ENCODE measurements at regions not wholly inside any gene's neighbourhood (a gene's known extent, or its start where the extent isn't known, plus 50 kb on each side); places are given as distances from the start of the nearest gene placed in this dataset.
"Not testable (repeated sequence)": the region's sequence is repeated elsewhere in the genome, so short reads cannot be mapped to it uniquely, and the experiment has no call there.

GRCh38 chr17:72569148-72569946, 448.5 kb downstream of the SOX9 start:
- DNase-seq (ENCODE audit: low read depth, low spot score) = no peak
- WGBS (ENCODE audit: insufficient coverage, insufficient read length) = no CpG with 5 or more reads among the region's 19 CpGs
- Histone ChIP-seq H3K27ac (ENCODE audit: low read length) (no peak overlapping the region), H3K4me1 (ENCODE audit: control insufficient read depth, insufficient read depth, low read length) (no peaks in the 10 kb centered on the region; the same call in 1 of the 2 replicates), H3K9me3 (ENCODE audit: control insufficient read depth, insufficient read depth, low read length) (no peaks in the 10 kb centered on the region), H3K4me3 (ENCODE audit: low read length) (no peak overlapping the region), H3K27me3 (ENCODE audit: control insufficient read depth, insufficient read depth, low read length) (no peaks in the 10 kb centered on the region), H3K36me3 (ENCODE audit: control insufficient read depth, insufficient read depth, low read length) (no peaks in the 10 kb centered on the region)

GRCh38 chr17:72571813-72572396, 451.1 kb downstream of the SOX9 start:
- no peaks in the 10 kb centered on the region for H3K9me3 ChIP-seq (ENCODE audit: control insufficient read depth, insufficient read depth, low read length)
- no peak overlapping the region for H3K27ac ChIP-seq (ENCODE audit: low read length)
- no peak for DNase-seq (ENCODE audit: low read depth, low spot score)
- no peaks in the 10 kb centered on the region for H3K27me3 ChIP-seq (ENCODE audit: control insufficient read depth, insufficient read depth, low read length)
- peaks cover 8% of the 10 kb centered on the region for H3K4me1 ChIP-seq (ENCODE audit: control insufficient read depth, insufficient read depth, low read length)
- WGBS (ENCODE audit: insufficient coverage, insufficient read length) = no CpG with 5 or more reads among the region's 9 CpGs
- H3K36me3 ChIP-seq (ENCODE audit: control insufficient read depth, insufficient read depth, low read length) = no peaks in the 10 kb centered on the region
- H3K4me3 ChIP-seq (ENCODE audit: low read length) = no peak overlapping the region

GRCh38 chr17:72572604-72573491, 452.0 kb downstream of the SOX9 start:
- no peak overlapping the region for H3K27ac ChIP-seq (ENCODE audit: low read length)
- no peak for DNase-seq (ENCODE audit: low read depth, low spot score)

GRCh38 chr17:72573492-72573801, 452.6 kb downstream of the SOX9 start:
- not testable (repeated sequence) for H3K36me3 ChIP-seq (ENCODE audit: control insufficient read depth, insufficient read depth, low read length); H3K27ac ChIP-seq (ENCODE audit: low read length); H3K4me3 ChIP-seq (ENCODE audit: low read length); H3K27me3 ChIP-seq (ENCODE audit: control insufficient read depth, insufficient read depth, low read length); H3K4me1 ChIP-seq (ENCODE audit: control insufficient read depth, insufficient read depth, low read length); H3K9me3 ChIP-seq (ENCODE audit: control insufficient read depth, insufficient read depth, low read length); DNase-seq (ENCODE audit: low read depth, low spot score)
- WGBS (ENCODE audit: insufficient coverage, insufficient read length) = no CpG with 5 or more reads among the region's 5 CpGs

More at GRCh38 chr17:72572604-72573491, 452.0 kb downstream of the SOX9 start:
- Histone ChIP-seq H3K4me1 (ENCODE audit: control insufficient read depth, insufficient read depth, low read length) (peaks cover 8% of the 10 kb centered on the region), H3K9me3 (ENCODE audit: control insufficient read depth, insufficient read depth, low read length) (no peaks in the 10 kb centered on the region), H3K4me3 (ENCODE audit: low read length) (no peak overlapping the region), H3K27me3 (ENCODE audit: control insufficient read depth, insufficient read depth, low read length) (no peaks in the 10 kb centered on the region), H3K36me3 (ENCODE audit: control insufficient read depth, insufficient read depth, low read length) (no peaks in the 10 kb centered on the region)
- WGBS (ENCODE audit: insufficient coverage, insufficient read length) = no CpG with 5 or more reads among the region's 12 CpGs

- WGBS (ENCODE audit: insufficient coverage, insufficient read length) = no CpG with 5 or more reads among the region's 12 CpGs
- Histone ChIP-seq H3K4me1 (ENCODE audit: control insufficient read depth, insufficient read depth, low read length) (peaks cover 8% of the 10 kb centered on the region), H3K4me3 (ENCODE audit: low read length) (no peak overlapping the region), H3K9me3 (ENCODE audit: control insufficient read depth, insufficient read depth, low read length) (no peaks in the 10 kb centered on the region), H3K36me3 (ENCODE audit: control insufficient read depth, insufficient read depth, low read length) (no peaks in the 10 kb centered on the region), H3K27ac (ENCODE audit: low read length) (no peak overlapping the region), H3K27me3 (ENCODE audit: control insufficient read depth, insufficient read depth, low read length) (no peaks in the 10 kb centered on the region)
- DNase-seq (ENCODE audit: low read depth, low spot score) = no peak
These were observed 454.1 kb downstream of the SOX9 start for GRCh38 chr17:72574675-72575510.

GRCh38 chr17:72575542-72576233, 454.9 kb downstream of the SOX9 start:
- DNase-seq (ENCODE audit: low read depth, low spot score) = no peak
- Histone ChIP-seq H3K9me3 (ENCODE audit: control insufficient read depth, insufficient read depth, low read length) (no peaks in the 10 kb centered on the region), H3K27ac (ENCODE audit: low read length) (no peak overlapping the region), H3K4me3 (ENCODE audit: low read length) (no peak overlapping the region), H3K27me3 (ENCODE audit: control insufficient read depth, insufficient read depth, low read length) (no peaks in the 10 kb centered on the region), H3K4me1 (ENCODE audit: control insufficient read depth, insufficient read depth, low read length) (peaks cover 8% of the 10 kb centered on the region), H3K36me3 (ENCODE audit: control insufficient read depth, insufficient read depth, low read length) (no peaks in the 10 kb centered on the region)
- WGBS (ENCODE audit: insufficient coverage, insufficient read length) = no CpG with 5 or more reads among the region's 8 CpGs

- H3K9me3 ChIP-seq (ENCODE audit: control insufficient read depth, insufficient read depth, low read length) = no peaks in the 10 kb centered on the region
- H3K4me1 ChIP-seq (ENCODE audit: control insufficient read depth, insufficient read depth, low read length) = peaks cover 8% of the 10 kb centered on the region
- H3K27me3 ChIP-seq (ENCODE audit: control insufficient read depth, insufficient read depth, low read length) = no peaks in the 10 kb centered on the region
- H3K36me3 ChIP-seq (ENCODE audit: control insufficient read depth, insufficient read depth, low read length) = no peaks in the 10 kb centered on the region
- H3K27ac ChIP-seq (ENCODE audit: low read length) = no peak overlapping the region
- WGBS (ENCODE audit: insufficient coverage, insufficient read length) = no CpG with 5 or more reads among the region's 7 CpGs
- DNase-seq (ENCODE audit: low read depth, low spot score) = no peak
- no peak overlapping the region for H3K4me3 ChIP-seq (ENCODE audit: low read length)
These were observed 455.5 kb downstream of the SOX9 start for GRCh38 chr17:72576289-72576759.

GRCh38 chr17:72578817-72579470, 458.1 kb downstream of the SOX9 start:
- H3K27me3 ChIP-seq (ENCODE audit: control insufficient read depth, insufficient read depth, low read length) = no peaks in the 10 kb centered on the region
- H3K4me1 ChIP-seq (ENCODE audit: control insufficient read depth, insufficient read depth, low read length) = peaks cover 8% of the 10 kb centered on the region
- no peak overlapping the region for H3K27ac ChIP-seq (ENCODE audit: low read length)
- H3K9me3 ChIP-seq (ENCODE audit: control insufficient read depth, insufficient read depth, low read length) = no peaks in the 10 kb centered on the region
- H3K4me3 ChIP-seq (ENCODE audit: low read length) = no peak overlapping the region
- DNase-seq (ENCODE audit: low read depth, low spot score) = no peak
- H3K36me3 ChIP-seq (ENCODE audit: control insufficient read depth, insufficient read depth, low read length) = no peaks in the 10 kb centered on the region
- WGBS (ENCODE audit: insufficient coverage, insufficient read length) = no CpG with 5 or more reads among the region's 9 CpGs

- H3K36me3 ChIP-seq (ENCODE audit: control insufficient read depth, insufficient read depth, low read length) = no peaks in the 10 kb centered on the region
- no peak overlapping the region for H3K4me3 ChIP-seq (ENCODE audit: low read length)
- no CpG with 5 or more reads among the region's 2 CpGs for WGBS (ENCODE audit: insufficient coverage, insufficient read length)
- H3K27me3 ChIP-seq (ENCODE audit: control insufficient read depth, insufficient read depth, low read length) = no peaks in the 10 kb centered on the region
- no peak for DNase-seq (ENCODE audit: low read depth, low spot score)
- no peaks in the 10 kb centered on the region for H3K9me3 ChIP-seq (ENCODE audit: control insufficient read depth, insufficient read depth, low read length)
- no peak overlapping the region for H3K27ac ChIP-seq (ENCODE audit: low read length)
- peaks cover 8% of the 10 kb centered on the region for H3K4me1 ChIP-seq (ENCODE audit: control insufficient read depth, insufficient read depth, low read length)
These were observed 459.1 kb downstream of the SOX9 start for GRCh38 chr17:72579990-72580320.

Measured in iPS DF 6.9 (cell line).